ENCODE measurements at regions not wholly inside any gene's neighbourhood (a gene's known extent, or its start where the extent isn't known, plus 50 kb on each side); places are given as distances from the start of the nearest gene placed in this dataset.

GRCh38 chr5:103851091-103851490 is 288.5 kb upstream of the NUDT12 start:
- Mint-ChIP-seq H3K4me1 (no peaks in the 10 kb centered on the region), H3K36me3 (ENCODE audit: low read depth) (no peaks in the 10 kb centered on the region), H3K27ac (no peak overlapping the region), H3K27me3 (ENCODE audit: low read depth, poor library complexity) (no peaks in the 10 kb centered on the region), H3K9me3 (no peaks in the 10 kb centered on the region), H3K4me3 (no peak overlapping the region)
- no peak for DNase-seq
- TF ChIP-seq CTCF (IDR thresholded peaks at IDR 0.05): no peak

- no peak overlapping the region for H3K4me3 Mint-ChIP-seq
- no peak for TF ChIP-seq CTCF (IDR thresholded peaks at IDR 0.05)
- no peaks in the 10 kb centered on the region for H3K9me3 Mint-ChIP-seq
- no peak overlapping the region for H3K27ac Mint-ChIP-seq
- no peaks in the 10 kb centered on the region for H3K27me3 Mint-ChIP-seq (ENCODE audit: low read depth, poor library complexity)
- H3K4me1 Mint-ChIP-seq: no peaks in the 10 kb centered on the region
- no peaks in the 10 kb centered on the region for H3K36me3 Mint-ChIP-seq (ENCODE audit: low read depth)
- no peak for DNase-seq
These were observed 287.3 kb upstream of the NUDT12 start for GRCh38 chr5:103849934-103850333.

- H3K9me3 Mint-ChIP-seq: peaks cover 9% of the 10 kb centered on the region
- no peak overlapping the region for H3K4me3 Mint-ChIP-seq
- no peaks in the 10 kb centered on the region for H3K36me3 Mint-ChIP-seq (ENCODE audit: low read depth)
- no peaks in the 10 kb centered on the region for H3K27me3 Mint-ChIP-seq (ENCODE audit: low read depth, poor library complexity)
- TF ChIP-seq CTCF (IDR thresholded peaks at IDR 0.05): no peak
- H3K27ac Mint-ChIP-seq: no peak overlapping the region
- DNase-seq: no peak
- H3K4me1 Mint-ChIP-seq: no peaks in the 10 kb centered on the region
These were observed 284.5 kb upstream of the NUDT12 start for GRCh38 chr5:103847060-103847459.

- Mint-ChIP-seq H3K27ac (no peak overlapping the region), H3K27me3 (ENCODE audit: low read depth, poor library complexity) (peaks cover 5% of the 10 kb centered on the region)
- no peak for DNase-seq
These were observed 280.3 kb upstream of the NUDT12 start for GRCh38 chr5:103842936-103843335.

GRCh38 chr5:103840600-103840999 is 278.0 kb upstream of the NUDT12 start:
- H3K4me3 Mint-ChIP-seq: no peak overlapping the region
- no peaks in the 10 kb centered on the region for H3K36me3 Mint-ChIP-seq (ENCODE audit: low read depth)
- H3K27ac Mint-ChIP-seq: no peak overlapping the region
- DNase-seq: no peak
- H3K4me1 Mint-ChIP-seq: no peaks in the 10 kb centered on the region
- H3K9me3 Mint-ChIP-seq: peaks cover 9% of the 10 kb centered on the region
- H3K27me3 Mint-ChIP-seq (ENCODE audit: low read depth, poor library complexity): peaks cover 5% of the 10 kb centered on the region
- no peak for TF ChIP-seq CTCF (IDR thresholded peaks at IDR 0.05)

More at GRCh38 chr5:103842936-103843335, 280.3 kb upstream of the NUDT12 start:
- H3K4me1 Mint-ChIP-seq: no peaks in the 10 kb centered on the region
- H3K4me3 Mint-ChIP-seq: no peak overlapping the region
- H3K36me3 Mint-ChIP-seq (ENCODE audit: low read depth): no peaks in the 10 kb centered on the region
- H3K9me3 Mint-ChIP-seq: peaks cover 9% of the 10 kb centered on the region
- TF ChIP-seq CTCF (IDR thresholded peaks at IDR 0.05): no peak

GRCh38 chr5:103834216-103834615 is 271.6 kb upstream of the NUDT12 start:
- DNase-seq: no peak
- H3K9me3 Mint-ChIP-seq: peaks cover 3% of the 10 kb centered on the region
- H3K4me3 Mint-ChIP-seq: no peak overlapping the region
- H3K4me1 Mint-ChIP-seq: peaks cover 24% of the 10 kb centered on the region
- TF ChIP-seq CTCF (IDR thresholded peaks at IDR 0.05): no peak
- H3K36me3 Mint-ChIP-seq (ENCODE audit: low read depth): no peaks in the 10 kb centered on the region
- peak overlapping the region; percentile 45 for H3K27ac Mint-ChIP-seq
- H3K27me3 Mint-ChIP-seq (ENCODE audit: low read depth, poor library complexity): no peaks in the 10 kb centered on the region

Data from nephron progenitor cell (in vitro differentiated cells).